A549 (cell line): ENCODE measurements at regions not wholly inside any gene's neighbourhood (a gene's known extent, or its start where the extent isn't known, plus 50 kb on each side); places are given as distances from the start of the nearest gene placed in this dataset.

Experiments used
- ATAC-seq, 2 experiments: fragments of 200-7000 bp in 1 of 2; fragments of >200 bp in 1 of 2; cut with Nextera tagmentation in 1 of 2; cut with Tn5 transposase in 1 of 2; 3 replicates each; pipeline versions ENCODE4 v1.8.0 to v1.9.1; 2018 to 2020; ENCODE audit warnings: mild to moderate bottlenecking in 1 of 2, moderate library complexity in 1 of 2
- CTCF ChIA-PET: fragments of 300-600 bp; sonication (Branson Sonifier 250); formaldehyde crosslinking; extraction: SDS; loops from one replicate; lab custom pipeline; 2021; ENCODE audit warnings: antibody characterized with exemption, inconsistent platforms; lab: Yijun Ruan, JAX
- POLR2A ChIA-PET: fragments of 350-600 bp; formaldehyde crosslinking; extraction: SDS; loops from one replicate; lab custom pipeline; 2021; ENCODE audit warnings: antibody characterized with exemption, inconsistent platforms; lab: Yijun Ruan, JAX
- DNase-seq, 2 experiments: peaks; one replicate each; pipeline versions ENCODE4 v3.0.0 to v3.0.0-alpha.2; 2011 to 2016; ENCODE audit warnings: low read depth in 1 of 2, low spot score in 1 of 2
- FAIRE-seq: peaks from 2 replicates; lab custom pipeline; 2011; peaks lifted over from hg19 to GRCh38; lab: Jason Lieb, UNC
- H3K27ac ChIP-seq, 2 experiments: fragments of >200 bp; sonication (Bioruptor Twin); formaldehyde crosslinking; 3 replicates each; pipeline ENCODE4 v1.5.1; 2016 to 2017
- H3K4me1 ChIP-seq: fragments of >200 bp; sonication (Bioruptor Twin); formaldehyde crosslinking; 3 replicates; pipeline ENCODE4 v1.6.1; 2016
- H3K4me2 ChIP-seq: fragments of >200 bp; sonication (Bioruptor Twin); formaldehyde crosslinking; 3 replicates; pipeline ENCODE4 v1.6.1; 2016
- H3K4me3 ChIP-seq: fragments of >200 bp; sonication (Bioruptor Twin); formaldehyde crosslinking; 3 replicates; pipeline ENCODE4 v1.5.1; 2016
- H3K9me3 ChIP-seq: fragments of >200 bp; sonication (Bioruptor Twin); formaldehyde crosslinking; 3 replicates; pipeline ENCODE4 v1.6.1; 2016
- ATOH8 ChIP-seq: fragments of 250-450 bp; sonication (Bioruptor Pico); IDR thresholded peaks from 2 replicates; pipeline ENCODE4 v1.5.0; 2020; ENCODE audit warnings: low read depth, mild to moderate bottlenecking, moderate library complexity
- CBX2 ChIP-seq: fragments of 200-600 bp; sonication (generic); IDR thresholded peaks from 2 replicates; pipeline ENCODE4 v1.6.1; 2016; ENCODE audit warnings: low read depth, mild to moderate bottlenecking, borderline replicate concordance
- CTCF ChIP-seq: fragments of >200 bp; sonication (Bioruptor Twin); formaldehyde crosslinking; IDR thresholded peaks from 3 replicates; pipeline ENCODE4 v1.5.1; 2016
- EHF ChIP-seq: fragments of 250-450 bp; sonication (Bioruptor Pico); IDR thresholded peaks from 2 replicates; pipeline ENCODE4 v1.5.0; 2020; ENCODE audit warnings: mild to moderate bottlenecking
- EHMT2 ChIP-seq: fragments of 200-600 bp; sonication (generic); IDR thresholded peaks from 2 replicates; pipeline ENCODE4 v1.6.1; 2016; ENCODE audit warnings: antibody characterized with exemption, low read depth, mild to moderate bottlenecking, moderate library complexity
- EP300 ChIP-seq, 2 experiments: fragments of >200 bp; sonication (Bioruptor Twin); formaldehyde crosslinking; IDR thresholded peaks; 2 replicates in 1 of 2; 3 replicates in 1 of 2; pipeline ENCODE4 v1.6.1; 2016 to 2017
- FOSB ChIP-seq: fragments of 250-450 bp; sonication (Bioruptor Pico); IDR thresholded peaks from 2 replicates; pipeline ENCODE4 v1.5.0; 2020; ENCODE audit warnings: mild to moderate bottlenecking, moderate library complexity
- FOSL2 ChIP-seq, 2 experiments: fragments of 450-650 bp in 1 of 2; fragments of >200 bp in 1 of 2; sonication (Bioruptor Twin) in 1 of 2; formaldehyde crosslinking; IDR thresholded peaks; 2 replicates each; pipeline versions ENCODE4 v1.5.0 to v1.6.1; 2016 to 2020; ENCODE audit warnings: mild to moderate bottlenecking in 1 of 2, moderate library complexity in 1 of 2
- FOXS1 ChIP-seq: fragments of 250-450 bp; sonication (Bioruptor Pico); IDR thresholded peaks from 2 replicates; pipeline ENCODE4 v1.5.0; 2020; ENCODE audit warnings: mild to moderate bottlenecking, moderate library complexity
- KDM5A ChIP-seq: fragments of 200-600 bp; sonication (generic); IDR thresholded peaks from 2 replicates; pipeline ENCODE4 v1.6.1; 2016; ENCODE audit warnings: antibody characterized with exemption, mild to moderate bottlenecking
- MAX ChIP-seq: IDR thresholded peaks from 2 replicates; pipeline ENCODE4 v1.6.1; 2012
- MAZ ChIP-seq: fragments of 150-350 bp; IDR thresholded peaks from 2 replicates; pipeline ENCODE4 v1.6.1; 2014; ENCODE audit warnings: antibody characterized with exemption, low read depth, low read length, borderline replicate concordance
- POLR2A ChIP-seq: IDR thresholded peaks from 2 replicates; pipeline ENCODE4 v1.6.1; 2012; ENCODE audit warnings: mild to moderate bottlenecking, low read length
- RAD21 ChIP-seq, 2 experiments: fragments of >200 bp in 1 of 2; sonication (Bioruptor Twin) in 1 of 2; formaldehyde crosslinking in 1 of 2; IDR thresholded peaks in 1 of 2; conservative IDR thresholded peaks in 1 of 2; 2 replicates in 1 of 2; 3 replicates in 1 of 2; pipeline ENCODE4 v1.6.1; 2012 to 2018; ENCODE audit warnings: inconsistent platforms in 1 of 2
- RCOR1 ChIP-seq: fragments of 150-350 bp; IDR thresholded peaks from 2 replicates; pipeline ENCODE4 v1.6.1; 2014; ENCODE audit warnings: antibody characterized with exemption, low read length, low read depth
- RFX5 ChIP-seq: fragments of 450-650 bp; IDR thresholded peaks from 2 replicates; pipeline ENCODE4 v1.7.1; 2014; ENCODE audit warnings: antibody characterized with exemption, mild to moderate bottlenecking, moderate library complexity
- ZFP36 ChIP-seq: fragments of 450-650 bp; IDR thresholded peaks from 2 replicates; pipeline ENCODE4 v1.6.1; 2014; ENCODE audit warnings: borderline replicate concordance; ENCODE audit not compliant: partially characterized antibody
- WGBS: methylation state at CpG from one replicate; pipeline ENCODE4 v1.1.6; 2017; ENCODE audit errors: missing lambda C conversion rate; 5-methylcytosine and 5-hydroxymethylcytosine counted together

- no peak for ATAC-seq
- 41% methylated on average over 2 of the region's 2 CpGs for WGBS
- CTCF ChIA-PET, result interaction anchor here (1.5 to 3.9 kb wide), 2 partner anchors 18 to 148 kb away, joined by 3 to 12 read pairs; no protein-coding TSS in a partner anchor
Observed at GRCh38 chr3:139129892-139130291, 85.2 kb upstream of the PRR23C start.

GRCh38 chr3:139130390-139131140 lies 85.9 kb upstream of the PRR23C start:
- ATAC-seq (no peak), DNase-seq (no peak), FAIRE-seq (no peak)
- Histone ChIP-seq H3K4me3 (no peak overlapping the region), H3K9me3 (no peaks in the 10 kb centered on the region), H3K27ac (no peak overlapping the region), H3K4me2 (no peak overlapping the region), H3K4me1 (no peaks in the 10 kb centered on the region)
- ChIA-PET CTCF (interaction anchor here (1.5 to 3.9 kb wide), 2 partner anchors 19 to 148 kb away, joined by 3 to 12 read pairs; no protein-coding TSS in a partner anchor), POLR2A (no interaction called here)
- WGBS, result 40% methylated on average over 3 of the region's 3 CpGs
- TF ChIP-seq FOSB (CRISPR knock-in tag), result no peak
- TF ChIP-seq KDM5A, result no peak
- no peak for TF ChIP-seq POLR2A
- no peak for TF ChIP-seq EHMT2
- no peak for TF ChIP-seq RAD21 (conservative IDR thresholded peaks at IDR 0.05 in 1 of 2, IDR thresholded peaks at IDR 0.05 in 1 of 2)
- TF ChIP-seq CTCF, result no peak
- TF ChIP-seq RFX5, result no peak

More at GRCh38 chr3:139129892-139130291, 85.2 kb upstream of the PRR23C start:
- H3K4me1 ChIP-seq, result no peaks in the 10 kb centered on the region
- H3K4me3 ChIP-seq, result no peak overlapping the region
- no peak for TF ChIP-seq CBX2
- TF ChIP-seq MAX, result no peak
- TF ChIP-seq FOSL2 (IDR thresholded peaks at IDR 0.05), result no peak
- TF ChIP-seq FOSL2 (CRISPR knock-in tag; IDR thresholded peaks at IDR 0.05), result no peak
- no peak for TF ChIP-seq RCOR1
- H3K9me3 ChIP-seq, result no peaks in the 10 kb centered on the region
- H3K4me2 ChIP-seq, result no peak overlapping the region
- H3K27ac ChIP-seq, result no peak overlapping the region
- POLR2A ChIA-PET, result no interaction called here
- no peak for FAIRE-seq
- no peak for DNase-seq

- ChIA-PET CTCF (interaction anchor here (3.9 kb wide), 1 partner anchor 20 kb away, joined by 12 read pairs; no protein-coding TSS in a partner anchor), POLR2A (no interaction called here)
Observed at GRCh38 chr3:139131951-139132350, 87.3 kb upstream of the PRR23C start.

More at GRCh38 chr3:139131951-139132350, 87.3 kb upstream of the PRR23C start:
- WGBS, result no CpG with 5 or more reads among the region's 1 CpG
- Histone ChIP-seq H3K4me3 (no peak overlapping the region), H3K4me1 (no peaks in the 10 kb centered on the region), H3K27ac (no peak overlapping the region), H3K9me3 (no peaks in the 10 kb centered on the region), H3K4me2 (no peak overlapping the region)
- ATAC-seq, result no peak
- FAIRE-seq, result no peak
- TF ChIP-seq ATOH8 (CRISPR knock-in tag), result no peak
- TF ChIP-seq MAZ, result no peak
- TF ChIP-seq EHF (CRISPR knock-in tag), result no peak
- TF ChIP-seq ZFP36, result no peak
- TF ChIP-seq EP300 (IDR thresholded peaks at IDR 0.05), result no peak
- no peak for TF ChIP-seq FOXS1 (CRISPR knock-in tag)
- no peak for TF ChIP-seq CTCF
- no peak for DNase-seq
